ENCODE measurements at regions not wholly inside any gene's neighbourhood (a gene's known extent, or its start where the extent isn't known, plus 50 kb on each side); places are given as distances from the start of the nearest gene placed in this dataset.

GRCh38 chr2:71833272-71833671 lies 314.4 kb downstream of the CYP26B1 start:
- TF ChIP-seq TAF1 (IDR thresholded peaks at IDR 0.05; ENCODE audit: borderline replicate concordance, insufficient read depth, low read length) (no peak), POLR2AphosphoS5 (IDR thresholded peaks at IDR 0.05; ENCODE audit: low read depth, low read length) (no peak)
